Neural cell (in vitro differentiated cells): ENCODE measurements at regions not wholly inside any gene's neighbourhood (a gene's known extent, or its start where the extent isn't known, plus 50 kb on each side); places are given as distances from the start of the nearest gene placed in this dataset.

ENCODE experiments used
- H2AFZ ChIP-seq: fragments of 200-600, 300-800 bp; sonication (generic), shearing (Covaris generic); 2 replicates; pipeline ENCODE4 v1.6.0; 2014; ENCODE audit warnings: low read depth, mild to moderate bottlenecking, antibody characterized with exemption, low read length, moderate library complexity
- H3F3A ChIP-seq: fragments of 200-600 bp; shearing (Covaris generic); 2 replicates; pipeline ENCODE4 v1.6.1; 2016; ENCODE audit warnings: mild to moderate bottlenecking, moderate library complexity, mixed read lengths, antibody characterized with exemption, low read length; ENCODE audit not compliant: insufficient read depth, poor library complexity, severe bottlenecking
- H3K27ac ChIP-seq: fragments of 200-600, 300-800 bp; sonication (generic), shearing (Covaris generic); 2 replicates; pipeline ENCODE4 v1.5.1; 2014; ENCODE audit warnings: mild to moderate bottlenecking, low read length, moderate library complexity
- H3K27me3 ChIP-seq: fragments of 300-800, 200-600 bp; sonication (generic), shearing (Covaris generic); 2 replicates; pipeline ENCODE4 v1.6.0; 2014; ENCODE audit warnings: mild to moderate bottlenecking, low read depth, low read length, moderate library complexity; ENCODE audit not compliant: insufficient read depth
- H3K36me3 ChIP-seq: fragments of 300-800, 200-600 bp; sonication (generic), shearing (Covaris generic); 2 replicates; pipeline ENCODE4 v1.5.1; 2014; ENCODE audit warnings: mild to moderate bottlenecking, antibody characterized with exemption, low read length, moderate library complexity; ENCODE audit not compliant: insufficient read depth
- H3K4me2 ChIP-seq: fragments of 300-800, 200-600 bp; sonication (generic), shearing (Covaris generic); 2 replicates; pipeline ENCODE4 v1.6.0; 2014; ENCODE audit warnings: mild to moderate bottlenecking, low read length
- H3K4me3 ChIP-seq: fragments of 300-800, 200-600 bp; sonication (generic), shearing (Covaris generic); 2 replicates; pipeline ENCODE4 v1.5.1; 2014; ENCODE audit warnings: mild to moderate bottlenecking, low read length, moderate library complexity
- H3K79me2 ChIP-seq: fragments of 200-600 bp; shearing (Covaris generic); replicated peaks from 2 replicates; pipeline ENCODE4 v1.6.0; 2014; ENCODE audit warnings: mild to moderate bottlenecking, low read length, moderate library complexity; ENCODE audit not compliant: insufficient read depth
- H3K9ac ChIP-seq: fragments of 300-800, 200-600 bp; sonication (generic), shearing (Covaris generic); 2 replicates; pipeline ENCODE4 v1.6.1; 2016; ENCODE audit warnings: mild to moderate bottlenecking, low read length, mixed read lengths
- H3K9me2 ChIP-seq: fragments of 200-600 bp; shearing (Covaris generic); 2 replicates; pipeline ENCODE4 v1.6.1; 2016; ENCODE audit warnings: mild to moderate bottlenecking, low read length, mixed read lengths; ENCODE audit not compliant: insufficient read depth
- H3K9me3 ChIP-seq: fragments of 200-600, 300-800 bp; sonication (generic), shearing (Covaris generic); 2 replicates; pipeline ENCODE4 v1.6.1; 2016; ENCODE audit warnings: mild to moderate bottlenecking, mixed run types, low read length, moderate library complexity, mixed read lengths
- H4K20me1 ChIP-seq: fragments of 200-600 bp; shearing (Covaris generic); 2 replicates; pipeline ENCODE4 v1.6.1; 2016; ENCODE audit warnings: mild to moderate bottlenecking, mixed run types; ENCODE audit not compliant: insufficient read depth
- CTCF ChIP-seq: fragments of 450-650 bp; IDR thresholded peaks from 2 replicates; pipeline ENCODE4 v1.5.1; 2014; ENCODE audit warnings: antibody characterized with exemption, mild to moderate bottlenecking, moderate library complexity; ENCODE audit not compliant: poor library complexity, severe bottlenecking
- EP300 ChIP-seq: fragments of 450-650 bp; conservative IDR thresholded peaks from 2 replicates; pipeline ENCODE4 v1.6.1; 2014; ENCODE audit warnings: antibody characterized with exemption, mild to moderate bottlenecking, moderate library complexity; ENCODE audit not compliant: poor library complexity, severe bottlenecking
- EZH2 ChIP-seq: fragments of 200-600, 300-800 bp; shearing (Covaris generic), sonication (generic); IDR thresholded peaks from 2 replicates; pipeline ENCODE4 v1.6.1; 2014; ENCODE audit warnings: antibody characterized with exemption, low read length, borderline replicate concordance, mild to moderate bottlenecking; ENCODE audit not compliant: insufficient read depth, poor library complexity, severe bottlenecking
- MXI1 ChIP-seq: fragments of 450-650 bp; conservative IDR thresholded peaks from 2 replicates; pipeline ENCODE4 v1.6.1; 2014; ENCODE audit warnings: antibody characterized with exemption, mild to moderate bottlenecking; ENCODE audit not compliant: poor library complexity, severe bottlenecking
- POLR2AphosphoS5 ChIP-seq: IDR thresholded peaks from 2 replicates; pipeline ENCODE4 v1.6.1; 2012
- RAD21 ChIP-seq: fragments of 450-650 bp; conservative IDR thresholded peaks from 2 replicates; pipeline ENCODE4 v1.6.1; 2014; ENCODE audit warnings: antibody characterized with exemption, mild to moderate bottlenecking, moderate library complexity
- REST ChIP-seq: IDR thresholded peaks from 2 replicates; pipeline ENCODE4 v1.6.1; 2012; ENCODE audit warnings: borderline replicate concordance
- SMC3 ChIP-seq: fragments of 450-650 bp; conservative IDR thresholded peaks from 2 replicates; pipeline ENCODE4 v1.6.1; 2014; ENCODE audit warnings: antibody characterized with exemption, mild to moderate bottlenecking, moderate library complexity; ENCODE audit not compliant: poor library complexity
- TAF1 ChIP-seq: IDR thresholded peaks from 2 replicates; pipeline ENCODE4 v1.6.1; 2012; ENCODE audit warnings: low read depth

- no peaks in the 10 kb centered on the region for H3F3A ChIP-seq
- no peak overlapping the region for H3K4me3 ChIP-seq
- no peaks in the 10 kb centered on the region for H3K27me3 ChIP-seq
- no peaks in the 10 kb centered on the region for H4K20me1 ChIP-seq
- no peaks in the 10 kb centered on the region for H3K9me2 ChIP-seq
- no peak overlapping the region for H2AFZ ChIP-seq
- no peak for TF ChIP-seq MXI1
- TF ChIP-seq CTCF: no peak
- TF ChIP-seq REST: no peak
- no peak for TF ChIP-seq POLR2AphosphoS5
- TF ChIP-seq EP300: no peak
- TF ChIP-seq RAD21: no peak
- no peak for TF ChIP-seq SMC3
- TF ChIP-seq TAF1: no peak
- no peak for TF ChIP-seq EZH2
- no peaks in the 10 kb centered on the region for H3K79me2 ChIP-seq
- H3K9me3 ChIP-seq: no peaks in the 10 kb centered on the region
- H3K9ac ChIP-seq: no peak overlapping the region
- H3K36me3 ChIP-seq: no peaks in the 10 kb centered on the region
- H3K27ac ChIP-seq: no peak overlapping the region
- no peak overlapping the region for H3K4me2 ChIP-seq
These were observed 218.2 kb upstream of the CELF4 start for GRCh38 chr18:37783771-37784170.

DNA sequence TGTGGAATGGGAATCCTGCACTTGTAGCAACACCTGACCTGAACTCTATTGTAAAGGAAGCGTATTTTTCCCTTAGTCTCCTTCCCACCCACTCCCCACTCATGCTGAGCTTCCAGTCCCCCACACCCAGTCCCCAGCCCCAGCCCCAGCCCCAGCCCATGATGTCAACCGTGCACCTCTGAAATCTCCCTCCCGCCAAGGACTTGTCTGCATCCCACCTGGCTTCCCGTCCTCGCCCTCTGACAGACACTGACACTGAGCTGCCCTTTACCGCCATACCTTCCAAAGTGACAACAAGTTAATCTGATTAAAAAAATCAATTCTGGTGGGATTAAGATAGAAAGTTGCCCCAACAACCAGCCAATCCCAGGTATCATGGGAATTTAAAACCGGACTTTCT lies 213.6 kb upstream of the CELF4 start:
- H3K9me3 ChIP-seq: no peaks in the 10 kb centered on the region
- TF ChIP-seq REST (no peak), MXI1 (no peak), RAD21 (no peak)

More for the DNA sequence above, 213.6 kb upstream of the CELF4 start:
- H3K27me3 ChIP-seq: no peaks in the 10 kb centered on the region
- H3K27ac ChIP-seq: no peak overlapping the region
- no peak overlapping the region for H3K4me3 ChIP-seq
- H3K4me2 ChIP-seq: no peak overlapping the region
- no peaks in the 10 kb centered on the region for H3K36me3 ChIP-seq
- H3F3A ChIP-seq: no peaks in the 10 kb centered on the region
- no peak overlapping the region for H3K9ac ChIP-seq
- no peaks in the 10 kb centered on the region for H4K20me1 ChIP-seq
- H3K79me2 ChIP-seq: no peaks in the 10 kb centered on the region
- H2AFZ ChIP-seq: no peak overlapping the region
- H3K9me2 ChIP-seq: no peaks in the 10 kb centered on the region
